HepG2 (cell line): ENCODE measurements at regions not wholly inside any gene's neighbourhood (a gene's known extent, or its start where the extent isn't known, plus 50 kb on each side); places are given as distances from the start of the nearest gene placed in this dataset.

ENCODE experiments used
- ATAC-seq: fragments of 200-7000 bp; cut with Tn5 transposase; 3 replicates; pipeline ENCODE4 v1.9.1; 2020; ENCODE audit warnings: mild to moderate bottlenecking, moderate library complexity
- BruUV-seq: library from RNA; stranded (reverse); fragments of 400-500 nt; replicated peaks from 2 replicates; lab custom pipeline; 2021; lab: Mats Ljungman, UMichigan
- CTCF ChIA-PET: fragments of 300-600 bp; formaldehyde crosslinking; extraction: SDS; loops from one replicate; lab custom pipeline; 2021; ENCODE audit warnings: low total read pairs, inconsistent platforms, low intra/inter-chr PET ratio; lab: Yijun Ruan, JAX
- POLR2A ChIA-PET: fragments of 350-600 bp; sonication (Branson Sonifier 250); formaldehyde crosslinking; loops from one replicate; lab custom pipeline; 2020; ENCODE audit warnings: antibody characterized with exemption, inconsistent platforms; lab: Yijun Ruan, JAX
- DNase-seq: peaks from one replicate; pipeline ENCODE4 v3.0.0-alpha.2; 2015; ENCODE audit warnings: low spot score
- FAIRE-seq: peaks from 3 replicates; lab custom pipeline; 2011; peaks lifted over from hg19 to GRCh38; lab: Jason Lieb, UNC
- H2AFZ ChIP-seq: one replicate; pipeline ENCODE4 v1.6.1; 2011; ENCODE audit warnings: low read length, inconsistent platforms
- H3K27ac ChIP-seq: fragments of 300-600 bp; 3 replicates; pipeline ENCODE4 v1.8.0; 2011; ENCODE audit warnings: mixed run types, mild to moderate bottlenecking, mixed read lengths, low read length, inconsistent platforms; ENCODE audit not compliant: insufficient read depth; ENCODE audit errors: extremely low read length
- H3K27me3 ChIP-seq, 2 experiments: fragments of 200-600 bp in 1 of 2; 2 replicates in 1 of 2; 3 replicates in 1 of 2; pipeline versions ENCODE4 v1.6.0 to v1.8.0; 2011; ENCODE audit warnings: low read length in 2 of 2, mild to moderate bottlenecking in 2 of 2, moderate library complexity in 2 of 2, inconsistent platforms in 1 of 2; ENCODE audit not compliant: insufficient read depth in 2 of 2, control insufficient read depth in 1 of 2
- H3K36me3 ChIP-seq, 2 experiments: fragments of 200-600 bp in 1 of 2; replicated peaks in 1 of 2; 2 replicates in 1 of 2; 3 replicates in 1 of 2; pipeline versions ENCODE4 v1.5.1 to v1.8.0; 2011; ENCODE audit warnings: low read length in 2 of 2, inconsistent platforms in 1 of 2; ENCODE audit not compliant: insufficient read depth in 2 of 2, control insufficient read depth in 1 of 2
- H3K4me1 ChIP-seq: 2 replicates; pipeline ENCODE4 v1.5.1; 2012; ENCODE audit warnings: low read length, inconsistent platforms; ENCODE audit not compliant: insufficient read depth
- H3K4me2 ChIP-seq: 2 replicates; pipeline ENCODE4 v1.6.0; 2011; ENCODE audit warnings: low read depth, low read length, inconsistent platforms
- H3K4me3 ChIP-seq, 3 experiments: fragments of 200-600 bp in 1 of 3; sonication (generic), shearing (Covaris generic) in 1 of 3; replicated peaks in 1 of 3; 2 replicates each; pipeline ENCODE4 v1.5.1; 2011 to 2016; ENCODE audit warnings: low read length in 3 of 3, inconsistent platforms in 2 of 3, low read depth in 2 of 3, mild to moderate bottlenecking in 2 of 3, control low read depth in 1 of 3, mixed read lengths in 1 of 3; ENCODE audit not compliant: insufficient read depth in 1 of 3
- H3K79me2 ChIP-seq: one replicate; pipeline ENCODE4 v1.6.1; 2011; ENCODE audit warnings: low read length, inconsistent platforms; ENCODE audit not compliant: insufficient read depth
- H3K9ac ChIP-seq: 2 replicates; pipeline ENCODE4 v1.6.0; 2011; ENCODE audit warnings: mild to moderate bottlenecking, low read depth, low read length, inconsistent platforms; ENCODE audit not compliant: insufficient read depth
- H3K9me3 ChIP-seq: 2 replicates; pipeline ENCODE4 v1.5.1; 2012; ENCODE audit warnings: mild to moderate bottlenecking, low read length
- H4K20me1 ChIP-seq: 2 replicates; pipeline ENCODE4 v1.6.0; 2011; ENCODE audit warnings: inconsistent platforms, mild to moderate bottlenecking, low read length, moderate library complexity; ENCODE audit not compliant: insufficient read depth
- DNMT1 ChIP-seq: sonication (generic); formaldehyde crosslinking; IDR thresholded peaks from 2 replicates; pipeline ENCODE4 v1.5.1; 2020; ENCODE audit warnings: mild to moderate bottlenecking, missing genetic modification reagents
- HOXA5 ChIP-seq: sonication (generic); formaldehyde crosslinking; IDR thresholded peaks from 2 replicates; pipeline ENCODE4 v1.4.0; 2020; ENCODE audit warnings: missing genetic modification reagents
- KAT8 ChIP-seq: IDR thresholded peaks from 2 replicates; pipeline ENCODE4 v1.6.1; 2016; ENCODE audit warnings: missing genetic modification reagents, missing compliant biosample characterization
- STAT6 ChIP-seq: sonication (generic); formaldehyde crosslinking; IDR thresholded peaks from 2 replicates; pipeline ENCODE4 v1.4.0; 2020; ENCODE audit warnings: missing genetic modification reagents, mild to moderate bottlenecking, borderline replicate concordance
- TP53 ChIP-seq: sonication (generic); formaldehyde crosslinking; conservative IDR thresholded peaks from 2 replicates; pipeline ENCODE4 v1.4.0; 2020; ENCODE audit warnings: missing genetic modification reagents
- ZBTB3 ChIP-seq: sonication (generic); formaldehyde crosslinking; IDR thresholded peaks from 2 replicates; pipeline ENCODE4 v1.4.0; 2020; ENCODE audit warnings: low read depth, mild to moderate bottlenecking, moderate library complexity, missing genetic modification reagents, borderline replicate concordance
- ZNF7 ChIP-seq: IDR thresholded peaks from 2 replicates; pipeline ENCODE4 v1.6.1; 2016; ENCODE audit warnings: missing biosample characterization, missing genetic modification reagents
- ZNF878 ChIP-seq: sonication (generic); formaldehyde crosslinking; IDR thresholded peaks from 2 replicates; pipeline ENCODE4 v1.8.1; 2023; ENCODE audit warnings: mild to moderate bottlenecking, missing genetic modification reagents, moderate library complexity
- WGBS: methylation state at CpG from one replicate; pipeline ENCODE4 v1.1.6; 2017; ENCODE audit warnings: low lambda C conversion rate; 5-methylcytosine and 5-hydroxymethylcytosine counted together
- in situ Hi-C: cut with HindIII; loops from 2 replicates; pipeline ENCODE4 v1.10.0; 2017; ENCODE audit warnings: low pct_unique_long_range_greater_than_20kb; ENCODE audit not compliant: extremely low pct_ligation_motif_present
- intact Hi-C: fragments of 100-400 bp; cut with micrococcal nuclease; formaldehyde crosslinking; loops from one replicate; pipeline ENCODE4 v1.10.0; 2022; ENCODE audit not compliant: unreplicated experiment

DNA sequence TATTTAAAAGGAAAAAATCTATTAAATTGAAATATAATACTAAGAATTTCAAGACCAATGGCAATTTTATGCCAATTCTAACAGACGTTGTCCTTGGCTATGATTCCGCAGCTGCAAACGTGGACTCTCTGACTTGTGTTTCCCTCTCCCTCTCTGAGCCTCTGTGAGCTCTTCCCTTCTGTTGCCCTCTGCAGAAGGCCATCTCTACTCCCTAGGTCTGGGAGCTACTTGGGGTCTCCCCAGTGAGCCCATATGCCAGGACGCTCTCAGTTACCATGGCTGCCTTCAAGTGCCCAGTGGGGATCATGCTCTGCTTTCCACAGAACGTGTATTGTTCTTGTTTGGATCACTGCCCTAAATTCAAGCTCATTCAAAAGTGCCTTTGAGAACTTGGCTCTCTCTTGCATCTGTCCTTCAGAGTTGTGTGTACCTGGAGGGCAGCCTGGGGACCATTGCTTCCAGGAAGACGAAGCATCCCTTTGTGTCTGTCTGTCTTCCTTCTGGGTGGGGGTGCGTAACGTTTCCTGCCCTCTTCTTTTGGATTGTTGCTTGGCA, 97.5 kb upstream of the TSPAN2 start:
- BruUV-seq: no TSS peak

GRCh38 chr1:115185336-115185735, 96.0 kb upstream of the TSPAN2 start:
- TF ChIP-seq KAT8 (no peak), STAT6 (CRISPR knock-in tag) (no peak)
- no peak overlapping the region for H3K4me2 ChIP-seq
- FAIRE-seq (no peak), ATAC-seq (no peak), DNase-seq (no peak)
- H3K36me3 ChIP-seq: no peaks in the 10 kb centered on the region
- BruUV-seq: no TSS peak
- intact Hi-C loops (no loop called here), in situ Hi-C loops (no loop called here)
- H3K4me3 ChIP-seq: no peak overlapping the region
- ChIA-PET POLR2A (no interaction called here), CTCF (no interaction called here)
- H3K4me1 ChIP-seq: no peaks in the 10 kb centered on the region
- H3K27ac ChIP-seq: no peak overlapping the region
- H3K9me3 ChIP-seq: no peaks in the 10 kb centered on the region
- no peaks in the 10 kb centered on the region for H3K27me3 ChIP-seq
- WGBS: 53% methylated on average over 4 of the region's 4 CpGs
- no peak overlapping the region for H2AFZ ChIP-seq
- H3K79me2 ChIP-seq: no peaks in the 10 kb centered on the region
- no peak overlapping the region for H3K9ac ChIP-seq
- no peaks in the 10 kb centered on the region for H4K20me1 ChIP-seq

More for the DNA sequence above, 97.5 kb upstream of the TSPAN2 start:
- CTCF ChIA-PET: no interaction called here
- Histone ChIP-seq H3K4me1 (no peaks in the 10 kb centered on the region), H2AFZ (no peak overlapping the region), H3K27me3 (no peaks in the 10 kb centered on the region), H3K27ac (no peak overlapping the region), H3K4me3 (no peak overlapping the region), H3K79me2 (no peaks in the 10 kb centered on the region), H3K9me3 (no peaks in the 10 kb centered on the region), H4K20me1 (no peaks in the 10 kb centered on the region), H3K4me2 (no peak overlapping the region), H3K36me3 (no peaks in the 10 kb centered on the region), H3K9ac (no peak overlapping the region)
- in situ Hi-C loops (no loop called here), intact Hi-C loops (no loop called here)
- TF ChIP-seq DNMT1 (CRISPR knock-in tag) (no peak), ZNF7 (CRISPR knock-in tag) (no peak), TP53 (CRISPR knock-in tag) (no peak), HOXA5 (no peak), ZBTB3 (no peak), ZNF878 (no peak)
- FAIRE-seq: no peak
- DNase-seq: no peak
- no peak for ATAC-seq
- POLR2A ChIA-PET: no interaction called here
- 37% methylated on average over 8 of the region's 8 CpGs for WGBS
